Muscle of back (tissue), 3 donors: ENCODE measurements at regions not wholly inside any gene's neighbourhood (a gene's known extent, or its start where the extent isn't known, plus 50 kb on each side); places are given as distances from the start of the nearest gene placed in this dataset.

Experiments
- DNase-seq, 3 donors: peaks; one replicate each; pipeline versions ENCODE4 v3.0.0 to v3.0.0-alpha.2; 2013

DNA sequence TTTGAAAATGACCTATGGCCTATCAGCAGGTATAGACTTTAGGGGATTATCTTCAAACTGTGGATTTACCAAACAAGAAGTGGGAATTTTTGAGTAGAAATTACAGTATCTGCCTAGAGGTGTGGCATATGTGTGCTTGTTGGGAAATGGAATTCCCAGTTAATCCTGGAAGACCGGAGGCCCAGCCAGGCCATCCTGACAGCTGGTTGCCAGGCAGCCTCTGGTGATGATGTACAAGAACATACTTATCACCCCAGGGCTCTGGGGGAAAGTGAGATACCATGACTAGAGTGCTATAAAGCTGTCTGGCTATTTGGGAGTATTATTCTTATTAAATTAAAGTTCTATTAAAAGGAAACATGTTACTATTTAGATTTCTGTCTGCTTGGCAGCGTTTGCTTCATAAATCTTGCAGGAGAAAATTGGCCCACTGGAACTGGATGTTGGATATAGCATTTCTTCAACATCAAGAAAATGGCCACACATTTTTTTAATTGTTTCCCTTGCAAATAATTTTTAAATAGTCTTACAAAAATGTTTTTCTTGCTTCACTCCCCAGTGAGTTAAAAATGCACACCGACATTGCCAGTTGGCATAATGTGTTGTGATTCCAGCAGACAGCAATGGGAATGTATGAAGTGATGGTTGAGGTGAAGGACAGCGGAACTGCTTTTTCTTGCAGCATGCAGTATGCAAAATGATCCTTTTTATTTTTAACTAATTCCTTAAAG, 187.8 kb downstream of the MYLK4 start:
- DNase-seq: no peak

DNA sequence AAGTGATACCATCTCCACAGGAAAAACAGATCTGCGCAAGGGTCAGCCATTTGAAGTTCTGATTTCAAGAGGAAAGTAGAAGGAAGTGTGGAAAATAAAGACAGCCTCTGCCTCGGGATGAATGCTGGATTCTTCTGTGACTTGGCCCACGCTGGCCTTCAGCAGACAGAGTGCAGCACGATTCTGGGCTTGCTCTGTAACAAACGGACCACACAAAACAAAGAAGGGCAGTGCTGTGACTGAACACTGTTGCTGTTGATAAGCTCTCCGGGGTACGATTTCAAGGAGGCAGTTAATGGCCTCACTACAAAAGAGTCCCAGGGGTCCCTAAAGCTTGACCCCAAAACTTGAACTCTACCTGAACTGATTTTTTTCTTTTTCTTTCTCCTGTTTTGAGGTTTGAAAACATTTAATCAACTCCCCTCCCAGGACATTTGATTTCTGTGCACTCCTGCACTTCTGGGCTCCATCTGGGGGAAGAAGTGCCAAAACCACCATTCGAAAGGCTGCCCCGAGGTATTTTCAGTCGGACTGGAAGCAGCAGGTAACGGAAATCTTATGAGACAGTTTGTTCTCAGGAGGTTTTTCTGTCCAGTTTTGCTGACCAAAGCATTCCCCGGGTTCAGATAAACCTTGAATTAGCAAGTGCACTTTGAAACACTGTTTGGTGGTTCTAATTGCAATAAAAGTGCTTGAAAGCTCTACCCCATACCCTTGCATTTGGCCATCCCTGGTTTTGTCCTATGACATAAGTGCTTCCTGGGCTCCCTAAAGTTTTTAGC, 189.6 kb downstream of the MYLK4 start:
- DNase-seq: no peak

DNA sequence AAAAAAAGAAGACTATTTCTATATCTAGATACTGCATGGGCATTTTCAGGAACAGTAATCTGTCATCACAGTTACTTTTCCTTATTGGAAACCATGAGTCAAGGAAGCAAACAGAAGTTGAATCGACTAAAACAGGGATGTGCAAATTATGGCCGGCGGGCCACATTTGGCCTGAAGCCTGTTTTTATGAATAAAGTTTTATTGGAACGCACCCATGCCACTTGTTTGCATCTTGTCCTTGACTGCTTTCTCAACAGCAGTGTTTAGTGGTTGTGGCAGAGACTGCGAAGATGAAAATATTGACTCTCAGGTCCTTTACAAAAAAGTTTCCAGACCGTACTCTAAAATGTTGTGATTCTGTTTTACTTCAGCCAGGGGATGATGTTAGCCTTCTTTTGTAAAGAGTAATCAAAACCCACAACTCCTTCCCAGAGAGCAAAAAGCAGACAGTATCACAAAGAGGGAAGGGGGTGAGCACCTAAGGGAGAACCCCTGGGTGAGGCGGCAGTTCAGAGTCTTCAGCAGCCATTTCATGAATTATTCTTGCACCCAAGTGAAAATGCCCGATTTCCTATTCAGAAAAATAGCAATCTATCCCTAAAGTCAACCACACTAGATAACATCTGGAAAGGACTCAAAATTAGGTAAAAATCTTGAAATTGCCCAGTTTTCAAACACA, 190.4 kb downstream of the MYLK4 start:
- no peak for DNase-seq

DNA sequence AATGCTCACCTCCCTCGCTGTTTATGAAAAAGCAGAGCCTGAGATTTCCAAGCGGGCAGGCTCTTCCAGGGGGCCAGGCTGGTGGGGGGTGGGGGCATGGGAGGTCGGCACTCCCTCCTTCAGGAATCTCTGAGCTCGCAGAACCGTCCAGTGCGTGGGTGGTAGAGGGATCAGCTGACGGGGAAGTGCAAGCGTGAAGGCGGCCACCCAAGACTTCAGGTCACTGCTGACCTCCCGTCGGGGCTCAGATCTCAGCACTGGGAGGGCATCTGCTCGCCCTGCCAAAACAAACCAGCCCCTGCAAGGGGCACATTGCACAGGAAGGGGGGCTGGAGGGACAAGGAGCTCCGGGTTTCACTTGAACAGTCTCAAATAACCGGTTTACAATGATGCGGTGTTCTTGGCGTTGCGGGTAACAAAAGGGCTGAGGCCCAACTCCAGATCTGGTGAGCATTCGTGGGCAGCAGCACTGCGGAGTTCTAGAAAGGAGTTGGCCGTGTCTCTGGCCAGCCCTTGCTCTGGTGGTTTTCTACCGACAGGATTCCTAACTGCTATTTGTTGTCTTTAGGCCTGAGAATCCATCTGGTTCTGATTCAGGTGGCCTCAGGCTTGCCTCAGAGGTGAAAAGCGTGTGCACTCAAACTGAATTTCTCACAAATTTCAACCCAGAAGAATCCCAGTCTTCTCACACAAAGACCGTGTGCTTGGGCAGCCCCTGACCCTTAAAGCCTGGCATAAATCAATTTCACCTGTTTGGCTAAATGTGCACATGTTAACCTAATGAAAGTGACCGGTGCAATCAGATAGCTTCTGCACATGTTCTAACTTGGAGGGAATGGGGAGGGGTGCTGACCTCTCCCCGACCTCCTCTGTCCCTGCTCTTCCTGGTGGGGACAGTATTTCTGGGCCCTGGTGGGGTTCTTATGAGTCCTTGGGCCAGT, 191.6 kb downstream of the MYLK4 start:
- no peak for DNase-seq

DNA sequence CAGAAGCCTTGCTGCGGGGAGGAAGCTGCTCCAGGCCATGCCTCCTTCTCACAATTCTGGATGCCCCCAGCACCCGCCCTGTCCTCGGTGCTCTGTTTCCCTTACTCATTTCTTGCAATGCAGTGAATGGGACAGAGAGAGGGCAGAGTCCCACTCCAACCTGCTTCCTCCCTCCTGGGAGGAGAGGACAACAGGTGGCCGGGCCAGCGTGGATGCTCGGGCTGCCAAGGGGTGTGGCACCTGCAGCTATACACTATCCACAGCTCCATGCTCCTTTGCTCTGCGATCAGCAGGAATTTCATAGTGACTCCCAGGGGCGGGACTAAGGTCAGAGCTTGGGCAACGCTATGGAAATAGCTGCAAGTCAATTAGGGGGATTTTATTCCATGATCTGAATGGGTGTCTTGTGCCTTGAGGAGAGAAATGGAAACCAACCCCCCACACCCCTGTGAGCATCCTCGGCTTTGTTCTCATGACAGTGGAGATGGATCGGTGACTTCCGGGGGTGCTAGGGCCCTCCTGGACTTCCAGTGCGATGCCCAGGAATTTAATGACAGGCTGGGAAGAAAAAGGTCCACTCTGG, 192.5 kb downstream of the MYLK4 start:
- no peak for DNase-seq

DNA sequence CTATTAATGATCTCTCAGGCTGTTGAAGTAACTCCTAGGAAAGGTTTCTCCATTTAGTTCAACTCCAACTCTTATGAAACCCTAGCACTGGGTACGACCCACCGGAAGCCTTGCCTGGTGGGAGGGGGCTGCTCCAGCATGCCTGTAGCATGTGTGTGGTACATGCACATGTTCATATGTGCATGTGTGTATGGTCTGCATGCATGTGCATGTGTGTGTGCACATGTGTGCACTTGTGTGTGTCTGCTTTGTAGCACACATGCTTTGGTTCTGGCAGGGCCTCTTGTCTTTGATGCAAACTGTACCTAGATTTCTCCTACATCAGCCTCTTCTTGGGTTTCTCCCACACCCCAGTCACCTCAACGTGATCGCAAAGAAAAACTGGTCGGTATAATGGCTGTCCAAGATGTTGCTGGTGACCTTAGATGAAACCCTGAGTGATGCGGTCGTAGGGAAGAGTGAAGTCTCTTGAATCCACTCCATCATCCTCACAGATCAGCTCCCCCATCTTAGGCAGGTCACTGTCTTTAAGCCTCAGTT, 193.5 kb downstream of the MYLK4 start:
- no peak for DNase-seq

DNA sequence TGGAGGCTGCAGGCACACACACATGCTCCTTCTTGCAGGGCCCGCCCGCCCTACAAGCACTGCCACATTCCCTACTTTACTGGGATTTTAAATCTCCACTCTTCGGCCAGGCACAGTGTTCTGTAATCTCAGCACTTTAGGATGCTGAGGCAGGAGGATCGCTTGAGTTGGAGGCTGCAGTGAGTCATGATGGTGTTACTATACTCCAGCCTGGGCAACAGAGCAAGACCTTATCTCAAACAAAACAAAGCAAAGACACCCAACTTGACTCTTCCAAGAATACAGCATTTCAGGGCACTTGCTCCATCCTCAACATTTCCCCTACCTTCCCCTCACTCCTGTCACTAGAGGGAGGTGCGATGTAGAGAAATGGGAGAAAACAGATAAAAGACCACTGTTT, 194.0 kb downstream of the MYLK4 start:
- no peak for DNase-seq

DNA sequence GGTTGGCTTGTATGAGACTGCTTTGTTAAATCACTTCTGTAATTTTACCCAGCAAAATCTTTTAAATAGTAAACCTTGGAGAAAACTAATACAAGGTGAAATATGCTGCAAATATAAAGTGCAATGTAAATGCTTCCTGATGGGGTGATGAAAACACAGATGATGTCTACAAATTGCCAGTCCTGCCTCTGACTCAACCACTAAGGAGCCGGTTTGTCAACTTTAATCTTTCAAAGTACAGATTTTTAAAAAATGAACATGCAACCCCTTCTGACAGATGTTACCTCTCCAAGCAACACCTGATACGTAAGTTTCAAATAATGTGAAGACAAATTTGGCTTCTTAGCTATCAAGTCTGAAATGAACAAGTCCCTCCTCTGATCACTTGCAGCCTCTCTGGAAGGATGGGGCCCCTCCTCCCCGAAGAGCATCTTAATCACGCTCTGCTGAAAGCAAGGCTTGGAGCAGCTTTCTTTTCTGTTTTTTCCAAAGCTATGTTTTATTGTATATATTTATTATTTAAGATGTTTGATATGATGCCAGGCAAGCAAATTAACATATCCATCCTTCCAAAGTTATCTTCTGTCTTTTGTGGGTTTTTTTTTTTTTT, 196.0 kb downstream of the MYLK4 start:
- DNase-seq: no peak

DNA sequence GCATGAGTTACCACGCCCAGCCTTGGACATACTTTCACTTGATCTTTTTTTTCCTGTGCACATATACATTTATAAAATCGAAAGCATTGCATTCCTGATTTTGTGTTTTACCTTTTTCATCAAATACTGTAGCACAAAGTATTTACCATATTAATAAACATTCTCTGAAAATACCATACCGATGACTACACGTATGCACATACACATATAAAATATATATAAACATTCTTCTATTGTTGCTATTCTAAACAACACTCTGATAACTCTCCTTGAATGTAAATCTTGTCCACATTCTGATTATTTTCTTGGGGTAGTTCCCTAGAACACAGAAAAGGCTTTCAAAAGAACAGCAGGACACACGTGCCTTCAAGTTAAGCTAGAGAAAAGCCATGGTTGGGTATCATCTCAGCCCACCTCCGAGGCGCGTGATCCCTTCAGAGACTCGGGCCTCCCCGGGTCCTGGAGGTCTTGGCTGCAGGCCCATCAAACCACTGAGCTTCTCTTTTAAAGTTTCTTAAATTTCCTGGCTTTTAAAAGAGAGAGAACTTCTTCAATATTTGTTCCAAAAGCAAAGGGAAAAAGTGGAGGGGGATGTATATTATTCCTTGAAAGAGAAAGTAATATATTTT, 198.1 kb downstream of the MYLK4 start:
- DNase-seq: no peak

DNA sequence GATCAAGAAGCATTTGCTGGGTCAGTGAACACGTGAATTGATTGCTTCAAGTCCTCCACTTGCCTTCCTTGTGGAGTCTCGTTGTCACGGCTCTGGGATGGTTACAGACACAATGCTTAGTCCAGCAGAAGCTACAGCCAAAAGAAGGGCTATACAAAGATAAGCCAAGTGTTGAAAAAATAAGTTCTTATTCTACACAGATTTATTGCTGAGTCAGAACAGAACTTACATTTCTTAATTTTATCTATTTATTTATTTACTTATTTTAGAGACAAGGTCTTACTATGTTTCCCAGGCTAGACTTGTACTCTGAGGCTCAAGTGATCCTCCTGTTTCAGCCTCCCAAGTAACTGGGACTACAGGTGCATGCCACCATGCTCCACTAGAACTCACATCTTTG, 199.0 kb downstream of the MYLK4 start:
- DNase-seq: no peak

DNA sequence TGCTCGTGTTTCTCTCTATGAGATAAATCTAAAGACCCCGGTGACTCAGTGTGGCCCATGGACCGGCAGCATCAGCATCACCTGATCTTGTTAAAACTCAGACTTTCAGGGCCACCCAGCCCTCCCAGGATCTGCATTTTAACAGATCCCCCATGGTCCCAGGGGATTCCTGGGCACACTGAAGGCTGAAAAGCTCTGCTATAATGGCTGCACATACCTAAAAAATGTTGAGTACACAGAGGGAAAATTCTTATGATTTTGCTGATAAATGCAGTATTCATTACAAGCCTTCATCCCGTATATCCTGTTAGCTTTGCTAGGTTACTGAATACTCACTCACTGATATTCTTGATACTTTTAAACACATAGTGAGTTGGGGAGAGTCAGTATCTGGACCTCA, 200.5 kb downstream of the MYLK4 start:
- no peak for DNase-seq

DNA sequence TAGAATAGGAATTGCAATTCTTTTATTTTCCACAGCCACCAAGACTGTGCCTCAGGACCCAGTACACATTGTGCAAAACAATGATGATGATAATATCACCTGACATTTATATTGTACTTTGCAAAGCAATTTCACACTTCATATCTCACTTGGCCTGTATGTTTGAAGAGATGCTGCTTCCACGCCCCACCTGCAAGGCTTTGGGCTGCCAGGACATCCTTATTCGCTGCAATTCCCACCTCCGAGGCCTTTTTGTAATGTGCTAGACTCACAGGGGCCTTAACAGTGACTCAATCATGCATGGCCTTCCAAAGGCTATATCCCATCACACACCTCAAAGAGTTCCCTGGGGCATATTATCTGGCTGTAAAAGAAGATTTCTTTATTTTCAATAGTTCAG, 200.9 kb downstream of the MYLK4 start:
- DNase-seq: no peak

DNA sequence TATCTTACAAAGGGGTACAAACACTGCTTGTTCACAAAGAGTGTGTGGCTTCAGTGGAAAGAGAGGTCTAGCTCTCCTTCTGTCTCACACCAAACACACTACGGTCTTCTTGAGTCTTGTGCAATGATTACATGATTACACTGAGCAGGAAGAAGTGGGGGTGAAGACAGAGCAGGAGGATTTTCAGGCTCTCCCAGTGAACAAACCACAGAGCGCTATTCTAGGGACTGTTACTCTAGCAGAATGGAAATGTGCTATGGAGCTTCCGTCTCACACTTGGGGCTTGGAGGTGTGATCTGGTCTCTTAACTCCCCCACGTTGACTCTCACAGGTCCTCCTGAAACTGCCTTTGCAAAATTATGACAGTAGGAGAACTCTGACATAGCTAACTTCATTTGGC, 203.4 kb downstream of the MYLK4 start:
- DNase-seq: no peak

DNA sequence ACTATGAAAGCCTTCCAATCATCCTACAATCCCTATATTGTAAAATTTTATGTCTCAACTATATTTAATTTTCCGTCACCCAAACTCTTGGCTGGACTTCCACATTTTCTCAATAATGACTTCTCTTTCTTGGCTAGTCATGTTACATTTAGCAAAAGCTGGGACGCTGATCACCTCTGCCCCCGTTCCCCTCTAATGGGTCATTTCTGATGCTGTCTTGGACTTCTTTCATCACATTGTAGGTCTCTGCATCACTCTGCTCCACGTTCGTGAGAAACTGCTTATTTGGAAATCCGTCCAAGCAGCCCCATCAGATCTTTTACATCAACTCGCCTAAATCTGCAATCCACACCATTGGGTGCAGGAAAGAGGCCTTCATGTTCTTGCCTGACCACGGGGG, 203.8 kb downstream of the MYLK4 start:
- DNase-seq: peak in 1 of 3 donors; percentile 25

DNA sequence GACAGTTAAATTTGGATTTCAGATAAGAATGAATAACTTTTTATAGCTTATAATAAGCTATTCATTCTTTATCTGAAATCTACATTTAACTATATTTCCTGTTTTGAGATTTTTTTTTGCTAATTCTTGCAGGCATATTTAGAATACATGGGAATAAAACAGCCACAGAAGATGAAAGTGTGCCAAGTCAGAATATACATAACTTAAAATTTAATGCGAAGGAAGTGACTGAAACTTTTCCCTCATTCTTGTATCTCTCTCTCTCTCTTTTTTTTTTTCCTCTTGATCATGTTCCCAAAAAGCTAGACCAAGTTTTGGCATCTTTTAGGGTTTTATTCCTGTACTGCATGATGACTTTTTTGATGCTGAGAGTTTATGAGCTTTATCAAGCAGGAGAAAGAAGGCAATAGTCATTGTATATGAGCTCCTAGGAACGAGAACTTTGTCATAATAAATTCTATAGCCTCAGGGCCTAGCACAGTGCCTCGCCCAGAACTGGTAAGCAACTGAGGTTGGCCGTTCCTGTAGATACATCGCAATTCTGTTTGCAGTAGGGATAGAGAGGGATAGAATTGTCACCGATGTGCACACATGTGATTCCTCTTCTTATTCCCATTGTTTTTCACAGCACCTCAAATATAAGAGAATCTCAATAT, 205.2 kb downstream of the MYLK4 start:
- DNase-seq: no peak

DNA sequence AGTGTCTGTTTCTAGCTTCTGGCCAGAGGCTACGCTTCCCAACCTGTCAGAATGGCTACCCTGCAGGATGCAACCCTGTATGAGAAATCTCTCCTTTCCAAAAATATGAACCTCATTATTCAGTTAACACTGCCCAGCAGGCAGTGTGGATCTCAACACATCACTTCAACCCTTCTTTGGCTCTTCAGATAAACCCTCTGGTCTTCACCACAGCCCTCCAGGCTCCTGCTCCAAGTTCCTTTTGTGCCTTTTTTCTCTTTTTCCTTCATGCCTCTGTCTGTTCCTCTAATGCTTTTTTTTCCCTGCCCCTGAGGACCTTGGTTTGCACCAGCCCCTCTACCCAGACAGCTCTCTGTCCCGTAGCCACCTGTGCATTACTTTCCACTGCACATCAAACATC, 207.4 kb downstream of the MYLK4 start:
- no peak for DNase-seq

DNA sequence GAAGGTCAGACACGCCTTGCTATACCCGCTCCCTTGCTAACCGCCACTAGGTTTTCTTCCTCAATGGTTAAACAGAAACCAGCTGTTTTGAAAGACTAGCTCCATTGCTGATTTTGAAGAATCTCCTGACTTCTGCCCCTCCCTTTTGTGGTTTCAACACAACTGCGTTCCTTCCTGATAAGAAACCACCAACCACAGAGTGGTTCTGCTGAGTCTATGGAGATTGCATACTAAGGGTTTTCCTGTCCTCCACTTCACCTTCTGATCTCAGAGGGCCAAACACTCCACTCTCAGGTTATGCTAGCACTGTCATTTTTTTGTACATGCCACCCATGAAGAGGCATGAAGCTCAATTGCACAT, 207.9 kb downstream of the MYLK4 start:
- peak in 1 of 3 donors; percentile 26 for DNase-seq

DNA sequence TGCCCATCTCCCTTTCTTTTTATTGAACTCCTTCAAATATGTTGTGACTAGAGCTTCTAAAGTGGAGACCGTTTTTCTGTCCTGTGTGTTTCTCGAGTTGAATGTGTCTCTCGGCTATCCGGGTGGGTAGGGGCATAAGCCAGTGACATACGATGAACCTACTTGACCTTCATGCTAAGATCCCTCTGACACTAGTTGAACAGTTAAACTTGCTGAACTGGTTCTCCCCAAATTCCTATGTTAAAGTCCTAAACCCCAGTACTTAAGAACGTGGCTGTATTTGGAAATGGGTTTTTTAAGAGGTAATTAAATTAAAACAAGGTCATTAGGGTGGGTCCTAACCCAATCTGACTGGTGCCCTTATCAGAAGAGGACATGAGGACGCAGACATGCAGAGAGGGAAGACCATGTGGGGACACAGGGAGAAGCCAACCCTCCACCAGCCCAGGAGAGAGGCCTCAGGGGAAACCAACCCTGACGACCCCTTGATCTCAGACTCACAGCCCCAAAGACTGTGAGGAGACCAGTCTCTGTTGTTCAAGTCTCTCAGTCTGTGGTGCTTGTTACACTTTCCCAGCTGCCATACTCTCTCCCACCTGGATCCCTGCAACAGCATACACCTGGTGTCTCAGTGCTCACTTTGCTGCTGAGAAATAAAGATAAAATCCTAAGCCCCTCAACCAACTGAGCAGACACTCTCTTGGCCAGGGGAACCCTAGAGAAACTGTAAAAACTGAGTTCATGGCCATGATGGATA, 208.4 kb downstream of the MYLK4 start:
- DNase-seq: no peak

DNA sequence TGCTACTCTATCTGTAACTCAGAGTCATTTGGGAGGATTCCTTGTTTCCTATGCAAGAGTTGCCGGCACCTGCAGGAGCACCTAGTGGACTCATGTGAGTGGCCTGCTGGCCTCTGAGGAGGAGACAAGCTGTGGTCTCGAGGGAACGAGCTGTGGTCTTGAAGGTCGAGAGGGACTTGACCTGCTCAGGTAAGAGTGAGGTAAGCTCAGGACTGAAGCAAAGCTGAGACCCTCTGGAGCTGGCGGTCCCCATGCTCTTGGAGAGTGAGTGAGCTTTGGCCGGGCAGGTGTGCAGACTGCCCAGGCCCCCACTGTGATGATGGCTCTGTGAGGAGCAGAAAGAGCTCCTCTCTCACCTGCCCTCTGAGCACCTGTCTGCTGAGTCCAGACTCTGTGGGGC, 214.3 kb downstream of the MYLK4 start:
- DNase-seq: no peak
